NCI-H345 (cell line): ENCODE measurements at regions not wholly inside any gene's neighbourhood (a gene's known extent, or its start where the extent isn't known, plus 50 kb on each side); places are given as distances from the start of the nearest gene placed in this dataset.

ENCODE experiments used
- DNase-seq: peaks from one replicate; lab custom pipeline; 2025; lab: John Stamatoyannopoulos, UW

GRCh38 chr2:134770702-134771101 lies 51.9 kb upstream of the TMEM163 start:
- no peak for DNase-seq

GRCh38 chr2:134771313-134771801 lies 52.6 kb upstream of the TMEM163 start:
- peak; percentile 20 for DNase-seq

GRCh38 chr2:134772493-134773169 lies 53.8 kb upstream of the TMEM163 start:
- DNase-seq = no peak

- no peak for DNase-seq
Observed at GRCh38 chr2:134773335-134773734, 54.5 kb upstream of the TMEM163 start.

GRCh38 chr2:134773759-134774742 lies 55.3 kb upstream of the TMEM163 start:
- no peak for DNase-seq

- peak; percentile 89 for DNase-seq
Observed at GRCh38 chr2:134774786-134775641, 56.2 kb upstream of the TMEM163 start.

- DNase-seq = no peak
Observed at GRCh38 chr2:134776836-134777235, 58.0 kb upstream of the TMEM163 start.

- no peak for DNase-seq
Observed at GRCh38 chr2:134777593-134777992, 58.8 kb upstream of the TMEM163 start.

- DNase-seq = no peak
Observed at GRCh38 chr2:134778372-134778771, 59.6 kb upstream of the TMEM163 start.

GRCh38 chr2:134780972-134781371 lies 57.4 kb upstream of the ACMSD start:
- no peak for DNase-seq

GRCh38 chr2:134782107-134782506 lies 56.3 kb upstream of the ACMSD start:
- DNase-seq = no peak

GRCh38 chr2:134782792-134783191 lies 55.6 kb upstream of the ACMSD start:
- DNase-seq = peak; percentile 62

GRCh38 chr2:134783912-134784311 lies 54.5 kb upstream of the ACMSD start:
- no peak for DNase-seq

GRCh38 chr2:134785659-134786430 lies 52.6 kb upstream of the ACMSD start:
- no peak for DNase-seq

GRCh38 chr2:134788417-134788816 lies 50.0 kb upstream of the ACMSD start:
- DNase-seq = no peak
